H1 (cell line): ENCODE measurements at regions not wholly inside any gene's neighbourhood (a gene's known extent, or its start where the extent isn't known, plus 50 kb on each side); places are given as distances from the start of the nearest gene placed in this dataset.

ENCODE experiments used
- CTCF ChIA-PET: fragments of 300-600 bp; sonication (Branson Sonifier 250); formaldehyde crosslinking; loops from one replicate; lab custom pipeline; 2021; ENCODE audit not compliant: partially characterized antibody; lab: Charles Lee
- POLR2A ChIA-PET: fragments of 300-600 bp; sonication (Branson Sonifier 250); formaldehyde crosslinking; loops from one replicate; lab custom pipeline; 2021; ENCODE audit warnings: inconsistent platforms; ENCODE audit not compliant: partially characterized antibody; lab: Charles Lee
- DNase-seq, 2 experiments: peaks; one replicate each; pipeline versions ENCODE4 v3.0.0 to v3.0.0-alpha.2; 2010 to 2022; ENCODE audit warnings: low spot score in 2 of 2, low read depth in 1 of 2, mixed read lengths in 1 of 2
- FAIRE-seq: peaks from 2 replicates; lab custom pipeline; 2011; peaks lifted over from hg19 to GRCh38; lab: Jason Lieb, UNC
- H2AFZ ChIP-seq: 2 replicates; pipeline ENCODE4 v1.8.1; 2012; ENCODE audit warnings: low read length, inconsistent platforms
- H2AK5ac ChIP-seq: 2 replicates; pipeline ENCODE4 v1.6.1; 2013; ENCODE audit warnings: low read depth, low read length
- H2BK120ac ChIP-seq: replicated peaks from 2 replicates; pipeline ENCODE3; 2013; ENCODE audit warnings: low read depth, low read length, inconsistent platforms
- H2BK12ac ChIP-seq: 2 replicates; pipeline ENCODE4 v1.6.1; 2013; ENCODE audit warnings: low read depth, low read length
- H2BK15ac ChIP-seq: 2 replicates; pipeline ENCODE4 v1.6.1; 2013; ENCODE audit warnings: low read length
- H2BK20ac ChIP-seq: 2 replicates; pipeline ENCODE4 v1.6.1; 2013; ENCODE audit warnings: low read length
- H2BK5ac ChIP-seq: 2 replicates; pipeline ENCODE4 v1.6.1; 2013; ENCODE audit warnings: low read depth, low read length
- H3K14ac ChIP-seq: 2 replicates; pipeline ENCODE4 v1.6.1; 2013; ENCODE audit warnings: inconsistent platforms; ENCODE audit not compliant: insufficient read length
- H3K18ac ChIP-seq: 2 replicates; pipeline ENCODE4 v1.6.1; 2013; ENCODE audit warnings: low read length; ENCODE audit errors: extremely low read depth
- H3K23ac ChIP-seq: 2 replicates; pipeline ENCODE4 v1.6.1; 2013; ENCODE audit warnings: inconsistent platforms; ENCODE audit not compliant: insufficient read length
- H3K23me2 ChIP-seq: 2 replicates; pipeline ENCODE4 v1.6.1; 2013; ENCODE audit warnings: low read depth, low read length
- H3K27ac ChIP-seq: 2 replicates; pipeline ENCODE4 v1.6.1; 2011; ENCODE audit warnings: low read depth, low read length, inconsistent platforms
- H3K27me3 ChIP-seq, 4 experiments: replicated peaks in 1 of 4; 1 replicate in 1 of 4; 2 replicates in 3 of 4; pipeline versions ENCODE4 v1.6.1 to v1.8.1; 2011 to 2013; ENCODE audit warnings: low read length in 3 of 4, mild to moderate bottlenecking in 3 of 4, inconsistent platforms in 2 of 4, mixed read lengths in 2 of 4, moderate library complexity in 1 of 4; ENCODE audit not compliant: control insufficient read depth in 3 of 4, insufficient read depth in 3 of 4; ENCODE audit errors: extremely low read depth in 1 of 4
- H3K36me3 ChIP-seq, 4 experiments: 2 replicates each; pipeline versions ENCODE4 v1.6.1 to v1.8.1; 2011 to 2013; ENCODE audit warnings: mild to moderate bottlenecking in 4 of 4, low read length in 3 of 4, moderate library complexity in 2 of 4, control low read depth in 1 of 4, inconsistent platforms in 1 of 4; ENCODE audit not compliant: insufficient read depth in 4 of 4, control insufficient read depth in 2 of 4
- H3K4ac ChIP-seq: replicated peaks from 2 replicates; pipeline ENCODE3; 2013; ENCODE audit warnings: low read length, low read depth, mixed read lengths, inconsistent platforms; ENCODE audit not compliant: insufficient read length
- H3K4me1 ChIP-seq, 4 experiments: replicated peaks in 1 of 4; 1 replicate in 1 of 4; 2 replicates in 3 of 4; pipeline versions ENCODE4 v1.6.1 to v1.8.1; 2011 to 2013; ENCODE audit warnings: low read length in 3 of 4, inconsistent platforms in 2 of 4, mixed read lengths in 1 of 4; ENCODE audit not compliant: insufficient read depth in 4 of 4, control insufficient read depth in 3 of 4
- H3K4me2 ChIP-seq, 2 experiments: 2 replicates each; pipeline versions ENCODE4 v1.6.1 to v1.8.1; 2011 to 2013; ENCODE audit warnings: low read depth in 2 of 2, low read length in 2 of 2, control low read depth in 1 of 2, inconsistent platforms in 1 of 2, mild to moderate bottlenecking in 1 of 2; ENCODE audit not compliant: insufficient read depth in 1 of 2
- H3K4me3 ChIP-seq, 4 experiments: fragments of 200-600, 300-600 bp in 1 of 4; sonication (generic), shearing (Covaris generic), sonication (Bioruptor Twin) in 1 of 4; 2 replicates each; pipeline versions ENCODE4 v1.5.1 to v1.8.1; 2011 to 2016; ENCODE audit warnings: low read length in 4 of 4, low read depth in 3 of 4, control low read depth in 2 of 4, inconsistent platforms in 2 of 4, mild to moderate bottlenecking in 2 of 4, mixed read lengths in 1 of 4, moderate library complexity in 1 of 4; ENCODE audit not compliant: insufficient read depth in 2 of 4; ENCODE audit errors: extremely low read depth in 1 of 4
- H3K56ac ChIP-seq: replicated peaks from 2 replicates; pipeline ENCODE3; 2013; ENCODE audit warnings: low read depth, mild to moderate bottlenecking, mixed read lengths, low read length, inconsistent platforms; ENCODE audit not compliant: insufficient read length
- H3K79me1 ChIP-seq: 2 replicates; pipeline ENCODE4 v1.6.1; 2013; ENCODE audit warnings: low read depth, low read length, control low read depth
- H3K79me2 ChIP-seq, 2 experiments: 2 replicates each; pipeline versions ENCODE4 v1.6.1 to v1.8.1; 2012 to 2013; ENCODE audit warnings: low read length in 2 of 2, mild to moderate bottlenecking in 2 of 2, inconsistent platforms in 1 of 2; ENCODE audit not compliant: insufficient read depth in 2 of 2, control insufficient read depth in 1 of 2
- H3K9ac ChIP-seq, 4 experiments: replicated peaks in 1 of 4; 1 replicate in 1 of 4; 2 replicates in 3 of 4; pipeline versions ENCODE4 v1.6.1 to v1.8.1; 2011 to 2013; ENCODE audit warnings: low read depth in 3 of 4, low read length in 3 of 4, control low read depth in 2 of 4, mild to moderate bottlenecking in 2 of 4, moderate library complexity in 2 of 4, inconsistent platforms in 1 of 4; ENCODE audit errors: extremely low read depth in 1 of 4
- H3K9me3 ChIP-seq, 2 experiments: 2 replicates each; pipeline versions ENCODE4 v1.6.1 to v1.8.1; 2012 to 2013; ENCODE audit warnings: mild to moderate bottlenecking in 2 of 2, moderate library complexity in 2 of 2, control low read depth in 1 of 2, inconsistent platforms in 1 of 2, low read depth in 1 of 2, low read length in 1 of 2, mixed read lengths in 1 of 2; ENCODE audit not compliant: insufficient read depth in 2 of 2
- H4K20me1 ChIP-seq, 2 experiments: replicated peaks in 1 of 2; 2 replicates each; pipeline versions ENCODE3 to v1.8.1; 2011 to 2013; ENCODE audit warnings: inconsistent platforms in 2 of 2, low read length in 2 of 2, mild to moderate bottlenecking in 1 of 2; ENCODE audit not compliant: insufficient read depth in 2 of 2, control insufficient read depth in 1 of 2
- H4K5ac ChIP-seq: 2 replicates; pipeline ENCODE4 v1.6.1; 2013; ENCODE audit warnings: low read length, low read depth, mixed read lengths, inconsistent platforms; ENCODE audit not compliant: insufficient read length
- H4K8ac ChIP-seq: 2 replicates; pipeline ENCODE4 v1.8.0; 2013; ENCODE audit warnings: mild to moderate bottlenecking, moderate library complexity, low read length, inconsistent platforms; ENCODE audit not compliant: insufficient read depth; ENCODE audit errors: extremely low read depth
- H4K91ac ChIP-seq: replicated peaks from 2 replicates; pipeline ENCODE3; 2013; ENCODE audit warnings: low read length, mixed read lengths, inconsistent platforms; ENCODE audit not compliant: insufficient read length
- BACH1 ChIP-seq: IDR thresholded peaks from 2 replicates; pipeline ENCODE4 v1.6.1; 2012; ENCODE audit warnings: low read length, improper control_type of control experiment
- CEBPB ChIP-seq: IDR thresholded peaks from 2 replicates; pipeline ENCODE4 v1.6.1; 2012; ENCODE audit warnings: low read depth, low read length
- FOSL1 ChIP-seq: IDR thresholded peaks from 2 replicates; pipeline ENCODE4 v1.6.1; 2011; ENCODE audit warnings: mild to moderate bottlenecking, low read depth, low read length, moderate library complexity; ENCODE audit not compliant: insufficient read depth
- MAFK ChIP-seq: IDR thresholded peaks from 2 replicates; pipeline ENCODE4 v1.6.1; 2012; ENCODE audit warnings: low read depth, mild to moderate bottlenecking, improper control_type of control experiment, low read length
- POLR2AphosphoS5 ChIP-seq: IDR thresholded peaks from 2 replicates; pipeline ENCODE4 v1.6.1; 2011; ENCODE audit warnings: low read depth, low read length
- WGBS, 2 experiments: shearing (Covaris generic) in 1 of 2; methylation state at CpG; one replicate each; pipeline versions ENCODE4 v1.1.6 to v1.1.7; 2013 to 2015; ENCODE audit warnings: low lambda C conversion rate in 2 of 2, mixed read lengths in 2 of 2, inconsistent platforms in 1 of 2, low coverage in 1 of 2, missing lambda C conversion rate in 1 of 2; ENCODE audit not compliant: insufficient replicate concordance in 2 of 2, insufficient coverage in 1 of 2, insufficient read length in 1 of 2; ENCODE audit errors: extremely low coverage in 1 of 2, missing lambda C conversion rate in 1 of 2; 5-methylcytosine and 5-hydroxymethylcytosine counted together

- Histone ChIP-seq H2BK5ac (no peak overlapping the region), H4K5ac (no peak overlapping the region), H3K79me2 (no peaks in the 10 kb centered on the region), H2BK20ac (no peak overlapping the region), H2AK5ac (no peak overlapping the region), H3K23ac (no peak overlapping the region), H2BK15ac (no peak overlapping the region), H3K14ac (no peak overlapping the region), H3K9me3 (no peaks in the 10 kb centered on the region), H2BK120ac (no peak overlapping the region), H3K56ac (no peak overlapping the region), H3K27me3 (no peaks in the 10 kb centered on the region), H3K79me1 (no peaks in the 10 kb centered on the region), H3K4me3 (no peak overlapping the region), H3K18ac (no peak overlapping the region), H3K4me1 (no peaks in the 10 kb centered on the region), H3K4ac (no peak overlapping the region), H2AFZ (no peak overlapping the region), H3K27ac (no peak overlapping the region), H4K8ac (no peak overlapping the region), H4K91ac (no peak overlapping the region), H2BK12ac (no peak overlapping the region), H3K9ac (no peak overlapping the region), H4K20me1 (no peaks in the 10 kb centered on the region), H3K36me3 (no peaks in the 10 kb centered on the region), H3K23me2 (no peaks in the 10 kb centered on the region), H3K4me2 (no peak overlapping the region)
- POLR2A ChIA-PET = no interaction called here
- CTCF ChIA-PET = interaction anchor here (1.8 kb wide), 1 partner anchor 14 kb away, joined by 5 read pairs; no protein-coding TSS in a partner anchor
- no peak for DNase-seq
- no peak for FAIRE-seq
- 89% methylated on average over 1 of the region's 1 CpG; no CpG with 5 or more reads in 1 of the 2 experiments for WGBS, 2 experiments
- TF ChIP-seq POLR2AphosphoS5 = no peak
- TF ChIP-seq FOSL1 = no peak
- TF ChIP-seq CEBPB = no peak
- TF ChIP-seq BACH1 = no peak
- no peak for TF ChIP-seq MAFK
Observed at GRCh38 chr1:208366559-208366958, 122.4 kb upstream of the PLXNA2 start.
